Tongue (tissue), 1 donor: ENCODE measurements at regions not wholly inside any gene's neighbourhood (a gene's known extent, or its start where the extent isn't known, plus 50 kb on each side); places are given as distances from the start of the nearest gene placed in this dataset.

Experiments
- DNase-seq: peaks from one replicate; pipeline ENCODE4 v3.0.0-alpha.2; 2015

DNA sequence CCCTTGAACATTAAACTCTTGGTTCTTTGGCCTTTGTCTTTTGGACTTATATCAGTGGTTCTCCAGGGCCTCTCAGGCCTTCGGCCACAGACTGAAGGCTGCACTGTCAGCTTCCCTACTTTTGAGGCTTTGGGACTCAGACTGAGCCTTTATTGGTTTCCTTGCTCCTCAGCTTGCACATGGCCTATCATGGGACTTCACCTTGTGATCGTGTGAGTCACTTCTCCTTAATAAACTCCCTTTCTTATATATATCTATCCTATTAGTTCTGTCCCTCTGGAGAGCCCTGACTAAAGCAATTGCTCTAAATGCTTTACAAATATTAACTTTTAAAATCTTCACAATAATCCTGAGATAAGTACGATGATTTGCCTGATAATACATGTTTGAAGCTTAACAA is 353.6 kb upstream of the TRIB2 start:
- DNase-seq: no peak

- no peak for DNase-seq
Measured at GRCh38 chr2:12363569-12363968, 353.2 kb upstream of the TRIB2 start.

DNA sequence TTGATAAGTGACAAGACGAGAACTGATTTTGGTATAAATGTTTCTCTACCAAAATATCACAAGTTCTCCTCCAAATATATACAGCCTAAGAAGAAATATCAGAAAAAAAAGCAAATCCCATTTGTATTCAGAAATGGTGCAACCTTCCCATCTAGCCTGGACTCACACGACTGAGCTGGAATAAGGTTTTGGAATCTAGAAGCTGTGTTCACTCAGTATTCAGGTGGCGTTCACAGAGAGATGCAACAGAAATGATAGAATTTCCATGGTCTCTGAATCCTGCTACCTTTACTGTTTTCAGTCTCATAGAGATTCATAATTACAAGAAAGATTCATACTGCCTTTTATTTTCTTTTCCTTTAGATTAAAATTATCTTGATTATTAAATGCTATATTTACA is 347.2 kb upstream of the TRIB2 start:
- no peak for DNase-seq

DNA sequence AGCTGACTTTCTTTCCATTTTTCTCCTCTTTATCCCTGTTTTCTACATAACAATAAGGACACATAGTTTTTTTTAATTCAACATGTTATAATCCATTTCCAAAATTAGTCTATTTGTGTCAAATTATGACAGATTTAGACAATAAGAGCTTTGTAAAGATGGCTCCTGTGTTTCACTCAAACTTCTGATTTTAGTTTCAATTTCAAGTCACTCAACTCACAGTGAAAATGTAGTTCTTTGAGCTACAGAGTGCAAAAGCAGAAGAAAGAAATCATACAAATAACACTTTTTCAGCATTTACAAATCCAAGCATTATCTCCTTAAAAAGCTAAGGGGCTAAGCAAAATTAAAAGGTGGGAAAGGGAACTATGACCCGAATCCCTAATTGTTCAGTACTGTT is 340.7 kb upstream of the TRIB2 start:
- no peak for DNase-seq

DNA sequence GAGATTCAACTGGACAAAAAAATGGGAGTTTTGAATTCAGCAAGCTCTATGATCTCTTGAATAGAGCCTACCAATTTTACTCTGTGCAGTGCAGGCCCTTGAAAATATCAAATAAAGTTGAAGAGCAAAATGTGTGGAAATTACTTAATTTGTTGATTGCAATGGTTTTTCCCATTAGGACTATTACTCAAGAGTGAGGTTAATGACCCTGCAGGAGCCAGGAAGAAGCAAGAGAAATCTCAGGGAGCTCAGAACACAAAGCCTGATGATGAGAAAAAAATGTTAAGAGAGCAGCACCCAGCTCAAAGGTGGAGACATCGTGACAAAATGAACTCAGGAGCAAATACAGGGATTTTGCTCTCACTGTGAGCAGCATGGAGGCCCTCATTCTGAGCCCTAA is 337.6 kb upstream of the TRIB2 start:
- no peak for DNase-seq

- DNase-seq: no peak
Measured at GRCh38 chr2:12381543-12382325, 335.0 kb upstream of the TRIB2 start.

DNA sequence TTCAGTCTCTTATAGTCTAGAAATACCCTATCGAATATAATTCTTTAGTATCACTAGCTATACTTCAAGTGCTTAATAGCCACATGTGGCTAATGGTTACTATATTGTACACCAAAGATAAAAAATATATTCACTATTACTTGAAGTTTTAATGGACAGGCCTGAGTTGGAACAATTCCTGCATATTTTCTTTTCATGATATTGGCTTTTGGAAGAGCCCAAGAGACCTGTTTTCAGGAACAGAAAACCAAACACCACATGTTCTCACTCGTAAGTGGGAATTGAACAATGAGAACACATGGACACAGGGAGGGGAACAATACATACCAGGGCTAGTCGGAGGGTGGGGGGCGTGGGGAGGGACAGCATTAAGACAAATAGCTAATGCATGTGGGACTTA is 334.4 kb upstream of the TRIB2 start:
- no peak for DNase-seq

DNA sequence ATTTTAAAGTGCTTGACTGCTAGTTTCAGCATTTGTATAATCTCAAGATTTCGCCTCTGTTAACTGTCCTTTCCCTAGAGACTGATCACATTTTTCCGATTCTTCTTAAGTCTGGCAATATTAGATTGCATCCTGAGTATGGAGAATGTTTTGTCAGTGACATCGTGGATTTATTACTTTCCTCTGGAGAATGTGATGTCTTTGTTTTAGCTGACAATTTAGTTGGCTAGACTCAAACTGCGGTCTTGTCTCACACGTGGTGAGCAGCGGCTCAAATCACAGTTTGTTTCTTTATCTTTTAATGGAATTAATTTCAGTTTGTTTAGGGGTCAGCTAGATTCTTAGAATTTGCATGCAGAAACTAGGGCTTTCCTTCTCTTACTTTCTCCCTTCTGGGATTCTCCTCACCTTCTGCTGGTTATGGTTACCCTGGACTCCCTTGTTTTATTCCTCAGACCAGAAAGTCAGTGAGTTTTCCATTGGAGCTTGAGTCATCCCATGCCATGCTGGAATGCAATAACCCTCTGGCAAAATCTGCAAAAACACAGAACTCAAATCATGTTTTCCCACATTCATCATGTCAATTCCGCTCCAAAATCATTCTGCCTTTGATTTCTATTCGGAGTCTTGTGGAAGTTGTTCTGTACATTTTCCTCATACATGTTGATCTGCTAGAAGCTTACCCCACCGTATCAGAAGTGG is 327.2 kb upstream of the TRIB2 start:
- no peak for DNase-seq

DNA sequence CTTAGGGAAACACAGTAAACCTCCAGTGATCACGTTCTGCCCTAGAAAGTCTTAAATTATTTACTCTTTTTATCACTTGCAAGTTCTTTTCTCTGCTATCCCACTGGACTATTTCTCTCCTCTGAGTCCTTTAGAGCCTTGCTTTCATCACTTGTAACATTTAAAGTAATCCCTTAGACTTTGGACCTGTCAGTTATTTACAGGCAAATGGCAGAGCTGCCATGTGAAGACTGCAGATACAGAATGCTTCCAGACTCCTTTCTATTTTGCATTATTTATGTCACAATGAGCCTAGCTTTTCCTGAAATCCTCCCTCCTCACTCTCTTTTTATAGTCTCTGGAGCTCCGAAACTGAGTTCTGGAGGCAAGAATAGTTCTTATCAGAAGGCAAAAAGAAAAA is 325.6 kb upstream of the TRIB2 start:
- DNase-seq: no peak

DNA sequence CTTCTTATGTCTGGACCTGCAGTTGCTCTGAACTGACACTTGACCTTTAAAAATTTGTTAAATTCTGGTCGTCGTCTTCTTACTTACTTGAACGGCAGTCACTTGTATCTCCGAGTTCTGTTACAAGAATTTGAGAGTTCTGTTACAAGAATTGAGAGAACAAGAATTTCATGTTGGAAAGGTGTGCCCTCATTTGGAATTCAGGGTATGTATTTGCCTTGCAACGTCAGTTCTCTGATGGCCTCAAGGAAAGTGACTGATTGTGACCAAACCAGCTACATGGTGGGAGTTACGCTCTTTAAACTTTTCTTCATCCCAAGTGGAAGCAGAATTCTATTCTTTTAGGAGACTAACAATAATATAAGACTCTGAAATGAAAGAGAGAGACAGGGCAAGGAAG is 320.0 kb upstream of the TRIB2 start:
- DNase-seq: no peak

DNA sequence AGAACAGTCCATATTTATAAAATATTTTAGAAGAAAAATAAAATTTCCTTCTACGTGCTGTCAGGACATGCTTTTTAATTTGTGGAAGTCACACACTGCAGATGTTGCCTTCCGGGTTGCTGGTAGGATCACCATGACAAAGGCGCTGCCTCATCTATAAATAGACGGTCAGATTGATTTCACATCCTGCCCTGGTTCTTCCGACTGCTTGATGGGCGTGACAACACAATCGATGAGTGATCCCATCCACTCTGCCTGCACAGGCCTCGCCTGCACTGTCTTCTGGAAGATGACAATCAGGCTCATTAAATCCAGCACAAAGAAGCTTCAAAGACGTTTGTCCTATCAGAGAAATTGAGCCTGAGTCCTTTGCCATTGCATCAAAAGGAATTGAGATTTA is 318.9 kb upstream of the TRIB2 start:
- peak; percentile 79 for DNase-seq

DNA sequence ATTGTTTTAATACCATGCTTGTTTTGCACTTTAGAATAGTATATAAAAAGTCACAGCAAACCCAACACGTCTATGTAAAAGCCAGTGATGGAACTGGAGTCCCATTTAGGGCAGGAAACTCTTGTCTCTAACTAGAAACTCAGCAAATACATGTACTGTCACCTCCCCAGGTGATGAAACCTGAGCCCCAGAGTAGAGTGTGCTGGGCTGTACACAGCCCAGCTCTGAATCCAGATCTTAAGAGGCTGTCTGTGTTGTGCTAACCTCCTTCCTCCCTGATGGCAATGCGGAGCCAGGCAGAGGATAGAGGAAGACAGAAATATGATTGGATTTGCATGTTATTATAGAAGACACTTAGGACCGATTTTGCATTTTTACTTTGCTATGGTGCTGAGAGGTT is 317.5 kb upstream of the TRIB2 start:
- no peak for DNase-seq

DNA sequence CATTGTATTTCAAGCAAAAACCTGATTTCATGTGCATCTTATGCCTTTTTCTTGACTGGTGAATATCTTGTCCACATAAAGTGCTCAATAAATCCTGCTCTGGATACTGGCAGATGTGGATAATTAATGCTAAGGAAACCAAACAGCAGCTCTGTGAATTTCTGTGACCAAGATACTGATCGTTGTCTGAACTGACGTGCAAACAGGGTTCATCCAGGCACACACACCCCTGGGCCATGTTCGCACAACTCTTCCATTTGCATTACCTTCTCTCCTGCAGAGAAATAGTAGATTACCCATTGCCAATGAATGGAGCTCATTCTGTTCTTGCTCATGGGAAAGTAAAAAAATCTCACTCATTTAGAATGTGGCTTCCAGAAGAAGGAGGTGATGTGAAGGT is 316.2 kb upstream of the TRIB2 start:
- DNase-seq: no peak

GRCh38 chr2:12402440-12403139 is 314.1 kb upstream of the TRIB2 start:
- no peak for DNase-seq

GRCh38 chr2:12404497-12404896 is 312.2 kb upstream of the TRIB2 start:
- no peak for DNase-seq

DNA sequence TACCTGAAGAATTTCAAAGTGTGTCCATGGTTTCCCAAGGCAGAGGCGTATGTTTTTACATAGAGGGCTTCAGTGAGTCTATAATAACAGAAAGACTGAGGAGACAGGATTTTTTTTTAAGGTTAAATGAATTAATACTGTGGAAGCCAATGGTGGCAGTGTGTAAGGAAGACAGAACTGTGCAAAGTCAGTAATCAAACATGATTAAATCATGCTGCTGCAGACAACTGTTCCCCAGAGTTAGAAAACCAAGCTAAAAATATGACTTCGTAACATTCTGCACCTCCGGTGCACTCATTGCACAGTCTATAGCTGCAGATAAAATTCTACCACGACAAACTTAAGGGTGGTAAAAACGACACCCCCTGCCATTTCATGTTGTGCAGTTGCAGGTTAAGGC is 309.6 kb upstream of the TRIB2 start:
- DNase-seq: no peak

DNA sequence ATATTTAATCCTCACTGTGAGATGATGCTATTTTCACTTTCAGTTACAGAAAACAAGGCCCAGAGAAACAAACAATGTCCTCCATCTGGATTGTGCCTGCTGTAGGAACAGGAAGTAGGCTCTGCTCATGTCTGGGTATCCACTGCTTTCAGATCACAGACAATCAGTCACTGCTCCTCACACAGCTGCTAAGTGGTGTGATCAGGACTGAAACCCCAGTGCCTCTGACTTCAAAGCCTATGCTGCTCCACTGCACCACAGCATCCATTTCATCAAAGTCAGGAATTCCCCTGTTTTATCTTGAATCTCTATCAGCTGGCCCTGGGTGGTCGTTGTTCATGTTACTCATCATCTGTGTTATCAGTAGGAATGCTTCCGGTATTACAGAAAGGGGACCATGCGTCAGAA is 303.8 kb upstream of the TRIB2 start:
- DNase-seq: no peak

- no peak for DNase-seq
Measured at GRCh38 chr2:12415536-12415935, 301.2 kb upstream of the TRIB2 start.

DNA sequence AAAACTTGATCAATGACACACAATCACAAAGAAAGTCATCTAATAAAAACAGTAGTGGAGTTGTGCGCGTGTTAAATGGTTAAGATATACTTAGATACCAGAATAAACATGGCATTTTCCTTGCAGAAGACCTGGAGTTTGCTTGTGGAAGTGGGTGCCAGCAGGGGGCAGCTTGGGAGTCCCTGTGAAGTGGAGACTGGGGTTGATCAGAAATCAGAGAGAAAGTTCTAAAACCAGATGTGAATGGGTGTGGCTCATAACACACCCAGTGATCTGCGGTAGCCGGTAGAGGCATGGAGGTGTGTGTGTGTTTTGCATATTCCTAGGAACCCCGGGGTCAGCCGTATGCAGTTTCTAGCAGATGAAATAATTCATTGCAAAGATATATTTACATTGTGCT is 300.1 kb upstream of the TRIB2 start:
- DNase-seq: peak; percentile 31

DNA sequence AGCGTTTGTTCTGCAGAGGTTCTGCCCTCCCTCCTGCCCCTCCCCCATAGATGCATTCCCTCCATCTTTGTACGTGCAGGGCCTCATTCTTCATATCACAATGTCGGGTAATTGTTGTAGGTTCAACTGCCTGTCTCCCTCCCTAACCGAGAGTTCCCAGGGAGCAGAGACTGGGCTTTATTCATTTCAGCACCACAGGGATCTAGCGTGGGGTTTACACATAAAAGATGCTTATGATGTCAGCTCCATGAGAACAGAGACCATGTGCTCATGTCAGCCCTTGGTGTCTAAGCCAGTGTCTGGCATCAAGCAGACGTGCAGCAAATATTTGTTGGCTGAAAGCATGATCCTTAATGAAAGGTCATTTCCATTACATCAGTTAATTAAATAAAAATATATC is 298.9 kb upstream of the TRIB2 start:
- DNase-seq: no peak

DNA sequence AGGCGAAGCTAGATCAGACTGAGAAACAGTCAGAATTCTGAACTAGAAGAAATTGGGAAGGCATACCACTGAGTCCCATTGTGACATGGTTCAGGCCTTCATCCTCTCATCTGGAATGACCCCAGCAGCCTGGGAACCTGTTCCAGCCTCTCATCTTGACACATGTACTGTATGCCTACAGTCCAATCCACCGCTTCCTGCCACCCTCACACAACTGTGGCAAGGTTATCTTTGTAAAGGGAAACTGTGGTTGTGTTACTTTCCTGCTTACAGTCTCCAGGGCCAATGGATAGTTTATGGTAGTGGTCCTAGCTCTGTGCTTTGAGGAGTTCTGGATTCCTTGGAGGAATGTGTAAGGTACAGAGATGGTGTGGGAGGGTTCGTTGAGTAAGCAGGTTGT is 296.9 kb upstream of the TRIB2 start:
- DNase-seq: no peak

DNA sequence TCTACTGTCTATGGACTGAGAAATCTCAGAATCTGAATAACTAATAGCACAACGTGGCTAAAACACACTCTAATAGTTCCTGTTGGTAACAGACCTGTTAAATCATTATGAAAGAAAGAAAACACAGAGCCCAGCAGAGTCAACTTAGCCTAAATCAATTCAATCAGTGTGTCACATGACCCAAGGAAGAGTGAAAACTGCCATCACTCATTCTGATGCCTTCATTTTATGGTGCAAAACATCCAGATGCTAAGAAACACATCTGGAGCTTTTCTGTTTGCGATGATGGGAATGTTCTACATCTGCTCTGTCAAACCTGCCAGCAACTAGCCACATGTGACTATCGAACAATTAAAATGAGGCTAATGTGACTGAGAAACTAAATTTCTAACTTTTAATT is 295.7 kb upstream of the TRIB2 start:
- no peak for DNase-seq

- DNase-seq: no peak
Measured at GRCh38 chr2:12424219-12424618, 292.5 kb upstream of the TRIB2 start.

DNA sequence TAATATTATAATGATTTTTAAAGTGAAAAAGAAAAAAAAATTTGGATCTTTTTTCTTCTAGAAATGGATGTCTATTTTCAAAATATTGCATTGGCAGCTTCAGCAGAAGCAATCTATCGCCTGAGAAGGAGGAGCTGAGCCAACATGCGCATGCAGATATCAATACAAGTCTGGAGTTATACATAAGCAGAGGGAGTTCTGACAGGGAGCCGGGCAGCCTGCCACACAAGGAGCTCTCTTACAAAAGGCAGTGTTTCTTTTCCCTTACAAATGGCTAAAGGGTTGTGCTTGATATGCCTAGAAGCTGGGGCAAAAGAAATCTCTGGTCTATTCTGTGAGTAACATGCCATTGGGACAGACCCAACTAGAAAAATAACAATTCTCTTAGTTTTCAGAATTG is 291.9 kb upstream of the TRIB2 start:
- DNase-seq: peak; percentile 30
